Fibroblast of villous mesenchyme (primary cell): ENCODE measurements at regions not wholly inside any gene's neighbourhood (a gene's known extent, or its start where the extent isn't known, plus 50 kb on each side); places are given as distances from the start of the nearest gene placed in this dataset.

Source experiments
- DNase-seq: peaks from one replicate; pipeline ENCODE4 v3.0.0-alpha.2; 2010; ENCODE audit warnings: low read depth
- H3K4me3 ChIP-seq: 2 replicates; pipeline ENCODE4 v1.5.1; 2011; ENCODE audit warnings: low read depth, mild to moderate bottlenecking, low read length
- CTCF ChIP-seq: IDR thresholded peaks from 2 replicates; pipeline ENCODE4 v1.5.1; 2012; ENCODE audit warnings: low read depth, mild to moderate bottlenecking, low read length; ENCODE audit not compliant: insufficient read depth

GRCh38 chr1:47678464-47678980, 240.7 kb downstream of the FOXD2 start:
- DNase-seq, result no peak
- H3K4me3 ChIP-seq, result no peak overlapping the region
- no peak for TF ChIP-seq CTCF

GRCh38 chr1:47679301-47679791, 241.5 kb downstream of the FOXD2 start:
- TF ChIP-seq CTCF, result no peak
- no peak overlapping the region for H3K4me3 ChIP-seq
- no peak for DNase-seq

DNA sequence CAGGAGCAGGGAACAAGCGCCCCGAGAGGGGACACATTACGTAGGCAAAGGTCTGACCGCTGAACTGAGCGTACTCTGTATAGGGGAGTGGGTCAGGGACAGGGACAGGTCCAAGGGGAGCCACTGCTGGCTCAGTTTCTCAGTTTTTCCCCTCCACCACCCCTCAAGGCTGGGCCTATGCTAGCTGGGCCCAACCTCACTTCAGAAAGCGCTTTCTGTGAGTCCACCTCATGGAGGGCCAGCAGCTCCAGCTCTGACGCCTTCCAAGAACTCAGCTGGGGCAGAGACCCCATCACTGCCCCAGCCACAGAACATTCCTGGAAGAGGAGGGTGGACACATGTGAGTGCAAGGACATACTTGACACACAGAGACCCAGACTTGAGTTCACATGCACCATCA, 242.0 kb downstream of the FOXD2 start:
- H3K4me3 ChIP-seq, result no peak overlapping the region
- no peak for TF ChIP-seq CTCF
- no peak for DNase-seq

GRCh38 chr1:47680815-47681475, 243.1 kb downstream of the FOXD2 start:
- H3K4me3 ChIP-seq, result no peak overlapping the region
- no peak for DNase-seq
- no peak for TF ChIP-seq CTCF

- no peak overlapping the region for H3K4me3 ChIP-seq
- TF ChIP-seq CTCF, result no peak
- no peak for DNase-seq
These were observed 243.9 kb downstream of the FOXD2 start for GRCh38 chr1:47681735-47682134.

DNA sequence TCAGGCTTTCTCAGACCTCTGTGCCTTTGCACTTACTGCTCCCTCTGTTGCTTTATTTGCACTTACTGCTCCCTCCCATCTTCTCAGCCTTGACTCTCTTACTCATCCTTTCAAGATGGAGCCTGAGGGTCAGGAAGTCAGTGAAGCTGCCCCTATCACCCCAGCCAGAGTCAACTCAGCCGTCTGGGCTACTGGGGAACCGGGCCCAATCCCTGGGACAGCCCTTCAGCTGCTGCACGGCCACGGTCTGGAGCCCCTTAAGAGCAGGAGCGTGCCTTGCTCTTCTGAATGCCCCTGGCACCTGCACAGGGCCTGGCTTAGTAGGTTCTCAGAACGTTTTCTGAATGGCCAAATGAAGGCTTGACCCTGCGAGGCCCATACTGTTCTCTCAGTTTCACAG, 244.4 kb downstream of the FOXD2 start:
- no peak for TF ChIP-seq CTCF

More for the DNA sequence above, 244.4 kb downstream of the FOXD2 start:
- no peak for DNase-seq
- no peak overlapping the region for H3K4me3 ChIP-seq
